Esophagus muscularis mucosa (tissue), 4 donors: ENCODE measurements at regions not wholly inside any gene's neighbourhood (a gene's known extent, or its start where the extent isn't known, plus 50 kb on each side); places are given as distances from the start of the nearest gene placed in this dataset.
A peak's percentile ranks its signal among the peaks of the same experiment; 100 is the strongest.

Experiments used
- DNase-seq: peaks from one replicate; pipeline ENCODE4 v3.0.0-alpha.2; 2017; ENCODE audit errors: extremely low spot score
- H3K27ac ChIP-seq, 4 donors: fragments of 200-600 bp; sonication (generic); replicated peaks in 1 of 4; 1 replicate in 3 of 4; 2 replicates in 1 of 4; pipeline ENCODE4 v1.5.1; 2016 to 2019; ENCODE audit warnings: mild to moderate bottlenecking in 1 of 4
- H3K27me3 ChIP-seq, 4 donors: fragments of 200-600 bp; sonication (generic); one replicate each; pipeline versions ENCODE4 v1.5.1 to v1.6.0; 2016 to 2019
- H3K36me3 ChIP-seq, 4 donors: fragments of 200-600 bp; sonication (generic); one replicate each; pipeline ENCODE4 v1.5.1; 2016 to 2019
- H3K4me1 ChIP-seq, 4 donors: fragments of 200-600 bp; sonication (generic); one replicate each; pipeline ENCODE4 v1.5.1; 2016 to 2019
- H3K4me3 ChIP-seq, 4 donors: fragments of 200-600 bp; sonication (generic); 1 replicate in 2 of 4; 2 replicates in 2 of 4; pipeline ENCODE4 v1.5.1; 2016 to 2019; ENCODE audit warnings: mild to moderate bottlenecking in 4 of 4, moderate library complexity in 1 of 4
- H3K9me3 ChIP-seq, 4 donors: fragments of 200-600 bp; sonication (generic); 1 replicate in 3 of 4; 2 replicates in 1 of 4; pipeline ENCODE4 v1.5.1; 2016 to 2019
- EP300 ChIP-seq: sonication (generic); formaldehyde crosslinking; IDR thresholded peaks from one replicate; pipeline ENCODE4 v1.6.1; 2017; ENCODE audit warnings: antibody characterized with exemption
- POLR2A ChIP-seq: fragments of 450-650 bp; IDR thresholded peaks from one replicate; pipeline ENCODE4 v1.6.1; 2017; ENCODE audit warnings: antibody characterized with exemption, moderate library complexity, mild to moderate bottlenecking, low read depth
- POLR2AphosphoS5 ChIP-seq, 2 donors: sonication (generic); formaldehyde crosslinking; IDR thresholded peaks; one replicate each; pipeline ENCODE4 v1.6.1; 2017; ENCODE audit warnings: antibody characterized with exemption in 2 of 2
- WGBS: methylation state at CpG from one replicate; pipeline ENCODE4 v1.1.5; 2018; 5-methylcytosine and 5-hydroxymethylcytosine counted together
- intact Hi-C: fragments of 100-400 bp; cut with DNase I; formaldehyde crosslinking; loops from one replicate; pipeline ENCODE4 v1.15.1; 2023
- TF ChIP-seq, protein P1 (sequence below), 3 experiments: fragments of 200-600 bp in 2 of 3; fragments of 450-650 bp in 1 of 3; sonication (generic) in 2 of 3; IDR thresholded peaks; one replicate each; pipeline ENCODE4 v1.5.1; 2017 to 2019; ENCODE audit warnings: antibody characterized with exemption in 3 of 3, mild to moderate bottlenecking in 2 of 3, moderate library complexity in 1 of 3

DNA sequence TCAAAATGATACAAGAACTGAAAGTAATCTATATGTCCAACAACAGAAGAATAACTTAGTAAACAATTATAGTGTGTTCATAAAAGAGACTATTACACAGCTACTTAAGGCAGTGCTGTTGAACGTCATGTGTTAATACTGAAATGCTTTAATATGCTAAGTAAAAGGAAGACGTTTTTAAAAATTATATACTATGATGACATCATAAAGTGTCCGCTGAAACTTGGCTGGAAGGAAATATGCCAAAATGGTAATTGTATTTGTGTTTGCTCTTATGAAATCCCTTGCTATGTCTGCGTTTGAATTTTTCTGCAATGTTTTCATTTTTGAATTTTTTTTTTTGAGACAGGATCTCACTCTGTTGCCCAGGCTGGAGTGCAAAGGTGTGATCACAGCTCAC is 679.3 kb downstream of the DHX35 start:
- Histone ChIP-seq H3K4me3 (no peak overlapping the region), H3K9me3 (no peaks in the 10 kb centered on the region), H3K27me3 (no peaks in the 10 kb centered on the region), H3K4me1 (no peaks in the 10 kb centered on the region), H3K36me3 (no peaks in the 10 kb centered on the region), H3K27ac (no peak overlapping the region)
- WGBS: 69% methylated on average over 4 of the region's 4 CpGs
- intact Hi-C loops: no loop called here
- DNase-seq: no peak
- no peak for TF ChIP-seq POLR2A
- no peak for TF ChIP-seq EP300
- no peak for TF ChIP-seq POLR2AphosphoS5 (IDR thresholded peaks at IDR 0.05)
- TF ChIP-seq, protein P1, sequence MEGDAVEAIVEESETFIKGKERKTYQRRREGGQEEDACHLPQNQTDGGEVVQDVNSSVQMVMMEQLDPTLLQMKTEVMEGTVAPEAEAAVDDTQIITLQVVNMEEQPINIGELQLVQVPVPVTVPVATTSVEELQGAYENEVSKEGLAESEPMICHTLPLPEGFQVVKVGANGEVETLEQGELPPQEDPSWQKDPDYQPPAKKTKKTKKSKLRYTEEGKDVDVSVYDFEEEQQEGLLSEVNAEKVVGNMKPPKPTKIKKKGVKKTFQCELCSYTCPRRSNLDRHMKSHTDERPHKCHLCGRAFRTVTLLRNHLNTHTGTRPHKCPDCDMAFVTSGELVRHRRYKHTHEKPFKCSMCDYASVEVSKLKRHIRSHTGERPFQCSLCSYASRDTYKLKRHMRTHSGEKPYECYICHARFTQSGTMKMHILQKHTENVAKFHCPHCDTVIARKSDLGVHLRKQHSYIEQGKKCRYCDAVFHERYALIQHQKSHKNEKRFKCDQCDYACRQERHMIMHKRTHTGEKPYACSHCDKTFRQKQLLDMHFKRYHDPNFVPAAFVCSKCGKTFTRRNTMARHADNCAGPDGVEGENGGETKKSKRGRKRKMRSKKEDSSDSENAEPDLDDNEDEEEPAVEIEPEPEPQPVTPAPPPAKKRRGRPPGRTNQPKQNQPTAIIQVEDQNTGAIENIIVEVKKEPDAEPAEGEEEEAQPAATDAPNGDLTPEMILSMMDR (IDR thresholded peaks at IDR 0.05): no peak

DNA sequence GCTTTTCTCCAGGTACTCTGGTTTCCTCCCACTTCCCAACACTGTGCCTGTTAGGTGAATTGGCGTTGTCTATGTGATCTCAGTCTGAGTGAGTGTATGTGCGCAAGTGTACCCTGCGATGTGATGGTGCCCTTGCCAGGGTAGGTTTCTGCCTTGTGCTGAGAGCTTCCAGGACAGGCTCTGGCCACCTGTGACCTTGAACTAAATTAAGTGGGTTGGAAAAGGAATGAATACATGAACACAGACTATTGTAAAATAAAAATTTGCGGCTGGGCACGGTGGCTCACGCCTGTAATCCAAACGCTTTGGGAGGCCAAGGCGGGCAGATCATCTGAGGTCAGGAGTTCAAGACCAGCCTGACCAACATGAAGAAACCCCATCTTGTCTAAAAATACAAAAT is 678.0 kb downstream of the DHX35 start:
- TF ChIP-seq EP300: no peak
- TF ChIP-seq POLR2AphosphoS5 (IDR thresholded peaks at IDR 0.05): no peak
- no peak for TF ChIP-seq POLR2A
- TF ChIP-seq, protein P1 (IDR thresholded peaks at IDR 0.05): no peak

DNA sequence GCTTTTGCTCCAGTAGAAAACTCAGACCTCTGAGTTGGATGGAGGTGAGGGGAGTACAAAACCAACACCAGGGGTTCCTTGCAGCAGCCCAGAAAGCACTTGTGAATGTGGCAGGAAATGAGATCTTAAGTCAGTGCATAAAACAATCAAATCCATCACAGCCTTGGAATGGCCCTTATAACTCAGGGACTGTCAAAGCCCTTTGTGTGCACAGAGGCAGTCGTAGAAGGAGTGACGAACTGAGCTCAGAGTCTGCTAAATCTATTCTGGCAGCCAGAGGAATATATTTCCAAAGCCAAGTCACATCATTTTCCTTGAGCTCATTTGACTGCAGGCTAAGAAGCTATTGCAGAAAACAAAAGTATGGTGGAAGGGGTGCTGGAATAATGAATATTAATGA is 676.6 kb downstream of the DHX35 start:
- no peaks in the 10 kb centered on the region for H3K9me3 ChIP-seq
- H3K27ac ChIP-seq: no peak overlapping the region
- peak; percentile 81 for DNase-seq
- peaks cover 0 to 11% (median 0%) of the 10 kb centered on the region in 4 donors for H3K27me3 ChIP-seq
- H3K4me3 ChIP-seq: no peak overlapping the region
- intact Hi-C loops: no loop called here
- H3K4me1 ChIP-seq: no peaks in the 10 kb centered on the region
- TF ChIP-seq POLR2A (no peak), EP300 (no peak), POLR2AphosphoS5 (IDR thresholded peaks at IDR 0.05) (no peak)
- TF ChIP-seq, protein P1 (IDR thresholded peaks at IDR 0.05): no peak
- H3K36me3 ChIP-seq: no peaks in the 10 kb centered on the region
- 59% methylated on average over 2 of the region's 2 CpGs for WGBS

More for the DNA sequence above, 678.0 kb downstream of the DHX35 start:
- intact Hi-C loops: no loop called here
- Histone ChIP-seq H3K4me1 (no peaks in the 10 kb centered on the region), H3K9me3 (no peaks in the 10 kb centered on the region), H3K4me3 (no peak overlapping the region), H3K27ac (no peak overlapping the region), H3K36me3 (no peaks in the 10 kb centered on the region), H3K27me3 (peaks cover 0 to 11% (median 0%) of the 10 kb centered on the region in 4 donors)
- WGBS: 94% methylated on average over 8 of the region's 8 CpGs
- peak; percentile 57 for DNase-seq

DNA sequence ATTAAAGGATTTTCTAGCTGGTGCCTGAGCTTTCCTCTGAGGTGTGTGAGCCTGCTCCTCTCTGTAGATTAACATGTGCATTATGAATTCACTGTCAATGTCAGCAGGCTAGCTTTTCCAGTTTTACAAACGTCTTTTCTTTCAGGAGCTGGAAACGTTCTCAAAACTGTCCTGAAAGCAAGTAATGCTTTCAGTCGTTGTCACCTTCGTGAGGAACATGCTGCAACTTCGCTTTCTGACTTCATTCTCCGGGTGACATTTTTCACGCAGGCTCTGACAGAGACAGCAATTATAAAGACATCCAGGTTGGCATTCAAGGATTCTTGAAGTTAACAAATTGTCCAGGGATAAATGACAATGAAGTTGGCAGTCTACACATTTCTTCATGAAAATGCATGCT is 671.5 kb downstream of the DHX35 start:
- Histone ChIP-seq H3K4me1 (no peaks in the 10 kb centered on the region), H3K9me3 (no peaks in the 10 kb centered on the region), H3K27me3 (peaks cover 0 to 11% (median 0%) of the 10 kb centered on the region in 4 donors), H3K36me3 (no peaks in the 10 kb centered on the region), H3K27ac (no peak overlapping the region), H3K4me3 (no peak overlapping the region)
- intact Hi-C loops: no loop called here
- TF ChIP-seq, protein P1 (IDR thresholded peaks at IDR 0.05): no peak
- no peak for TF ChIP-seq POLR2AphosphoS5 (IDR thresholded peaks at IDR 0.05)
- no peak for TF ChIP-seq POLR2A
- no peak for TF ChIP-seq EP300
- peak; percentile 62 for DNase-seq
- WGBS: 78% methylated on average over 7 of the region's 7 CpGs

DNA sequence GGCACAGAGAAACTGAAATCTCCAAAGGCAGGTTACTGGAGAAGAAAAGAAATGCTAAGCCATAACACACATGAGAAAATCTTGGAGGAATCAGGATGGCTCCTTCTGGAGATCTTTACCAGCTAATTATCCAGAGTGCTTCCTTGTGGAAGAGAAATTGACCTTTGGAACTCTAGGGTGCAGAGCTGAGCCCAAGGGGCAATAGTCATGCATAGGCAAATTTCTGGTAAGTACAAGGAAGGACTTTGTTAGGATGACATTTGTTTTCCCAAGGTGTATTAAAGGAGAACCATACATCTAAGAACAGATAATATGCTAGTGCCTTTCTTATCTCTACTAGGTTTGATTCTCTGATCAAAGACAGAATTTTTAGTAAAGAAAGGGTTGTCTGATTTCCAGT is 670.6 kb downstream of the DHX35 start:
- Histone ChIP-seq H3K27me3 (peaks cover 0 to 11% (median 0%) of the 10 kb centered on the region in 4 donors), H3K36me3 (no peaks in the 10 kb centered on the region), H3K4me3 (no peak overlapping the region), H3K27ac (no peak overlapping the region), H3K9me3 (no peaks in the 10 kb centered on the region), H3K4me1 (no peaks in the 10 kb centered on the region)
- TF ChIP-seq POLR2A (no peak), EP300 (no peak), POLR2AphosphoS5 (IDR thresholded peaks at IDR 0.05) (no peak)
- TF ChIP-seq, protein P1 (IDR thresholded peaks at IDR 0.05): no peak
- intact Hi-C loops: no loop called here
- DNase-seq: no peak
